GM13977 (cell line): ENCODE measurements at regions not wholly inside any gene's neighbourhood (a gene's known extent, or its start where the extent isn't known, plus 50 kb on each side); places are given as distances from the start of the nearest gene placed in this dataset.

Source experiments
- DNase-seq: peaks from one replicate; pipeline ENCODE4 v3.0.0; 2012; ENCODE audit warnings: low spot score
- CTCF ChIP-seq: IDR thresholded peaks from 2 replicates; pipeline ENCODE4 v1.5.1; 2012; ENCODE audit warnings: mild to moderate bottlenecking, control low read depth; ENCODE audit not compliant: insufficient read depth; ENCODE audit errors: extremely low read depth, missing control alignments
- in situ Hi-C: fragments of 300-500 bp; cut with MboI; formaldehyde crosslinking; loops from one replicate; pipeline ENCODE4 v1.12.0; 2022; ENCODE audit warnings: low sequenced_read_pairs, low pct_unique_long_range_greater_than_20kb, mixed read lengths, inconsistent platforms; ENCODE audit not compliant: unreplicated experiment

- no peak for TF ChIP-seq CTCF
- in situ Hi-C loops = no loop called here
- no peak for DNase-seq
Observed at GRCh38 chr19:20349206-20349605, 182.2 kb downstream of the ZNF486 start.

GRCh38 chr19:20339444-20339843 is 172.4 kb downstream of the ZNF486 start:
- in situ Hi-C loops = no loop called here
- DNase-seq = no peak

GRCh38 chr19:20334760-20335159 is 167.7 kb downstream of the ZNF486 start:
- in situ Hi-C loops = no loop called here

More at GRCh38 chr19:20339444-20339843, 172.4 kb downstream of the ZNF486 start:
- TF ChIP-seq CTCF = no peak

GRCh38 chr19:20333508-20333907 is 166.5 kb downstream of the ZNF486 start:
- no peak for TF ChIP-seq CTCF
- DNase-seq = no peak
- in situ Hi-C loops = no loop called here

More at GRCh38 chr19:20334760-20335159, 167.7 kb downstream of the ZNF486 start:
- no peak for TF ChIP-seq CTCF
- no peak for DNase-seq

- no peak for DNase-seq
- TF ChIP-seq CTCF = no peak
- in situ Hi-C loops = no loop called here
Observed at GRCh38 chr19:20325151-20325550, 158.1 kb downstream of the ZNF486 start.

- DNase-seq = no peak
- in situ Hi-C loops = no loop called here
- TF ChIP-seq CTCF = no peak
Observed at GRCh38 chr19:20321139-20321763, 154.2 kb downstream of the ZNF486 start.
